ENCODE measurements at regions not wholly inside any gene's neighbourhood (a gene's known extent, or its start where the extent isn't known, plus 50 kb on each side); places are given as distances from the start of the nearest gene placed in this dataset.

DNA sequence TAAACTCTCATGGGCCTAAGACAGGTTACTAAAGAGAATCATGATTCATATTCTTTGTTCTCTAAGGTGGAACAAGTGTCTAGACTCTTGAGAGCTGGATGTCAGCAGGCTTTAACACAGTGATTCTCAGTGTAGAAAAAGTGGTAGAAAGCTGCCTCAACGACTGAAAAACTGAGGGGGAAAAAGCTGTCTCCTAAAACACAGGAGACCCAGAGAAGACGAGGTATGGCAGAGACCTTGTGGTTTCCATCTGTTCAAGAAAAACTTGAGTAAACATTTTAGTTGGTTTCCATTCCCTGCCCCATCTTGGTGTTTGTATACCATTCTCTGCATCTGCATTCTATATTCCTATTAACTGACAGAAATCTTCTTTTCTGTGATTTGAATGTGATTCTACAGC lies 57.6 kb upstream of the MAP3K7 start:
- H3K27me3 ChIP-seq = no peaks in the 10 kb centered on the region
- H3K4me1 ChIP-seq = no peaks in the 10 kb centered on the region
- no peak overlapping the region for H3K27ac ChIP-seq
- DNase-seq (ENCODE audit: low spot score in 2 of 2) = no peak
- intact Hi-C loops (cut with DNase I; ENCODE audit: low total_unique reads) = no loop called here
- no peak overlapping the region for H3K4me3 ChIP-seq
- TF ChIP-seq, protein P1, sequence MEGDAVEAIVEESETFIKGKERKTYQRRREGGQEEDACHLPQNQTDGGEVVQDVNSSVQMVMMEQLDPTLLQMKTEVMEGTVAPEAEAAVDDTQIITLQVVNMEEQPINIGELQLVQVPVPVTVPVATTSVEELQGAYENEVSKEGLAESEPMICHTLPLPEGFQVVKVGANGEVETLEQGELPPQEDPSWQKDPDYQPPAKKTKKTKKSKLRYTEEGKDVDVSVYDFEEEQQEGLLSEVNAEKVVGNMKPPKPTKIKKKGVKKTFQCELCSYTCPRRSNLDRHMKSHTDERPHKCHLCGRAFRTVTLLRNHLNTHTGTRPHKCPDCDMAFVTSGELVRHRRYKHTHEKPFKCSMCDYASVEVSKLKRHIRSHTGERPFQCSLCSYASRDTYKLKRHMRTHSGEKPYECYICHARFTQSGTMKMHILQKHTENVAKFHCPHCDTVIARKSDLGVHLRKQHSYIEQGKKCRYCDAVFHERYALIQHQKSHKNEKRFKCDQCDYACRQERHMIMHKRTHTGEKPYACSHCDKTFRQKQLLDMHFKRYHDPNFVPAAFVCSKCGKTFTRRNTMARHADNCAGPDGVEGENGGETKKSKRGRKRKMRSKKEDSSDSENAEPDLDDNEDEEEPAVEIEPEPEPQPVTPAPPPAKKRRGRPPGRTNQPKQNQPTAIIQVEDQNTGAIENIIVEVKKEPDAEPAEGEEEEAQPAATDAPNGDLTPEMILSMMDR (IDR thresholded peaks at IDR 0.05) = no peak
- TF ChIP-seq POLR2A (IDR thresholded peaks at IDR 0.05) = no peak
- no peak for TF ChIP-seq POLR2AphosphoS5 (IDR thresholded peaks at IDR 0.05)
- H3K9me3 ChIP-seq = no peaks in the 10 kb centered on the region
- no peaks in the 10 kb centered on the region for H3K36me3 ChIP-seq

DNA sequence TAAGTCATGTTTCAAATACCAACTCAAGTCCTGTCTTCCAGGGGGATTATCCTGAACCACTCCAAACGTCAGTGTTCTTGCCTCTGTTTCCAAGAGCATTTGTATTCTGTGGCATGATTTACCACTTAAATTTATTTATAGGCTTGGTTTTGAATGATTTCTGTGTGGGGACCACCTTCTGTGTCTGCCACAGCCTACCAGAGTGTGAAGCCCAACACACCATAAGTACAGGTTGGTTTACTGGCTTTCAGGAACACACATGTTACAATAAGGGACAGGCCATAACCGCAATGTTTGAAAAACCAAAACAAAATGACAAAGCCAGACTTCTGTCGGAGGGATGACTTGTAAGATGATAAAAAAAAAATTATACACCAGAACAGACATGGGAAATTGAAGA lies 56.5 kb upstream of the MAP3K7 start:
- H3K36me3 ChIP-seq = no peaks in the 10 kb centered on the region
- TF ChIP-seq, protein P1 (IDR thresholded peaks at IDR 0.05) = no peak
- TF ChIP-seq POLR2A (IDR thresholded peaks at IDR 0.05) = no peak
- no peak for TF ChIP-seq POLR2AphosphoS5 (IDR thresholded peaks at IDR 0.05)
- H3K9me3 ChIP-seq = peaks cover 0 to 1% of the 10 kb centered on the region in 2 donors
- H3K4me1 ChIP-seq = no peaks in the 10 kb centered on the region
- H3K27ac ChIP-seq = no peak overlapping the region
- intact Hi-C loops (cut with DNase I; ENCODE audit: low total_unique reads) = no loop called here
- no peaks in the 10 kb centered on the region for H3K27me3 ChIP-seq
- no peak overlapping the region for H3K4me3 ChIP-seq
- no peak for DNase-seq (ENCODE audit: low spot score in 2 of 2)

DNA sequence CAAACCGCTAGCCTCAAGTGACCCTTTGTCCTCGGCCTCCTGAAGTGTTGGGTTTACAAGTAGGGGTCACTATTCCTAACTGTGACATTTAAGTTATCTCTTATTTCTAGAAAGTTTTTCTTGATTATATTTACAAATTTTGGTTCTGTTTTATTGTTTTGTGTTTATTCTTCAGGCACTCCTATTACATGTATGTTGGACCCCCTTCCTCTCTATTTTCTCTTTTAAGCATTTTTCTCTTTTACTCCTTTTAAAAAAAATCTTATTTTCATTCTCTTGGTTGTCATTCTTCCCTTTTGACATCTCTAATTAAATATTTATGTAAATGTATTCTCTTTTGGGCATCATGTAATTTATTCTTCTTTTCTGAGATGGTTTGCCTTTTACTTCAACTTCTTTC lies 50.4 kb upstream of the MAP3K7 start:
- H3K27ac ChIP-seq = no peak overlapping the region
- H3K4me1 ChIP-seq = no peaks in the 10 kb centered on the region
- no peaks in the 10 kb centered on the region for H3K36me3 ChIP-seq
- intact Hi-C loops (cut with DNase I; ENCODE audit: low total_unique reads) = no loop called here
- no peak for DNase-seq (ENCODE audit: low spot score in 2 of 2)
- peaks cover 0 to 16% of the 10 kb centered on the region in 2 donors for H3K9me3 ChIP-seq
- no peaks in the 10 kb centered on the region for H3K27me3 ChIP-seq
- TF ChIP-seq, protein P1 (IDR thresholded peaks at IDR 0.05) = no peak
- TF ChIP-seq POLR2A (IDR thresholded peaks at IDR 0.05) (no peak), POLR2AphosphoS5 (IDR thresholded peaks at IDR 0.05) (no peak)
- H3K4me3 ChIP-seq = no peak overlapping the region

All from breast epithelium (tissue), 4 donors.